ENCODE measurements at regions not wholly inside any gene's neighbourhood (a gene's known extent, or its start where the extent isn't known, plus 50 kb on each side); places are given as distances from the start of the nearest gene placed in this dataset.
"Not testable (repeated sequence)": the region's sequence is repeated elsewhere in the genome, so short reads cannot be mapped to it uniquely, and the experiment has no call there.

DNA sequence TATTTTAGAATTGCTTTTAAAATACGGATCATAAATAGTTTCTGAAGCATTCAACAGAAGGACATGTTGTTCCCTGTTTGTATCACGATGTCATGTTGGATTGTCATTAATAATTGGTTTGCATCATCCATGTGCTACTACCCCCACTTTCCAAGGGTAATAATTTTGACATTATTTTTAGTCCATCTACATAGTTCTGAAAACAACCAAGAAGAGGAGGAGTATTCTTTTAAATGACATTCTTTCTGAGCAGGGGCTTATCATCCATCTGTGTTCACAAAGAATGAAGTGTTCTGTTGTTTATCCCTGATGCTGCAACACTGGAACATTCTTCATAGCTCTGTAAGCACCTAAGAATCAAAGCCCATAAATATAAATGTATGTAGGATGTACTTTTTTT is 151.0 kb upstream of the CITED2 start:
- no peak for DNase-seq

DNA sequence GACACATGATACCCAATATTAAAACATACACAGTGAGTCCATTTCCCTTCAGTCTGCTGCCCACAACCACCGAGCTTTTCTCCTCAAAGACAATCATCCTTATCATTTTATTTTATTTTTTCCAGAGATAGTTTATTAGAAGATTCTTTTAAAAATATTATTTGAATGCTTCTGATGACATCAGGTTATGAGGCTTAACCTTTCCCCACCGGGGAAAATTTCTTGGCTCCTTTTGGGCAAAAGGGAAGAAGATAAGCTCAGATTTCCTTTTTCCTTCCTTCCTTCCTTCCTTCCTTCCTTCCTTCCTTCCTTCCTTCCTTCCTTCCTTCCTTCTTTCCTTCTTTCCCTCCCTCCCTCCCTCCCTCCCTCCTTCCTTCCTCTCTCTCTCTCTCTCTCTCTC is 149.5 kb upstream of the CITED2 start:
- no peak for DNase-seq

DNA sequence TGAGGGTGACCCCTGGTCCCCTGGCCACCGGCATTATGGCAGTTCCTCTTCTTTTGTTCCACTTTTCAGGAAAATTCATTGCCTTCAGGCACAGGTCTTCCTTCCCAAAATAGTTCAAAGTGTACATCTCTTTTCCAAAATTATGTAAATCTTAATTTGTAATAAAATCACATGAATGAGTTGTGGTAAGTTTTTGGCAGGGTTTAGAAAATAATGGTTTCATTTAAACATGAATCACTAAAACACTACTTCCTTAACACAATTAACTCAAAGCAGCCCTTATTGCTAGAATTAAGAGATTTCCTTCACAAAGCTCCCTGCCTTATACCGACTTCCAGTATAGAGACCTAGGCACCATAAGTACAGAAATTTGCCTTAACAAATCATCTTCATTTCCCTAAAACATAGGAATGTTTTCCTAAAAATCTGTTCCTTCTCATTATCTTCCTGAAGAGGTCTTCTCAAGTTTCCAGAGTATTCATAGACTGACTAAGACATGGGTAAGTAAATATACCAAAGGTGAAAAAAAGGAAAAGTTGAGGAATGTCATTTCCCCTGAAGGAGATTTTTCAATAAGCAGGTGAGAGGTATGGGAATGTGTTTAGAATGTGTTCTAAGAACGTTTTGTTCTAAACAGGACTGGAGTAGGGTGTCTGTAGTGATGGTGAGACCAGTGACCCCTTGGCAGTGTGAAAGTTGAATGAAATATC is 148.2 kb upstream of the CITED2 start:
- no peak for DNase-seq

DNA sequence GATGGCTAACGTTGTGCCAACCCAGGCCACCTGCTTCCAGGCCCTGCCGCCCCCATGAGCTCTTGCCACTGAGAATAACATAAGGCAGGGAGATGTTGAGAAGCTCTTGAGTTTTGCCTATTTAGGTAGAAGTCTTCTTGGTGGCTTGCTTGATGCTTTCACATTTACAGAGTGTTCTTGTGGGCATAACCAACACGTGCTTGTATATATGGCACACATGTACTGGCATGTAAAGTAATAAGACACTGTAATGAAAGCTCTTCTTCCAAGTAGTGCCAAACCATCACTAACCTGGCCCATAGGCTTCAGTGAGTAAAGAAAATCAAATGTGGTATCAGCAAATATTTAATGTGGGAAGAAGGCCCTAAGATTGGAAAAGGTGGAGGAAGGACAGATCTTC is 146.9 kb upstream of the CITED2 start:
- DNase-seq, result no peak

DNA sequence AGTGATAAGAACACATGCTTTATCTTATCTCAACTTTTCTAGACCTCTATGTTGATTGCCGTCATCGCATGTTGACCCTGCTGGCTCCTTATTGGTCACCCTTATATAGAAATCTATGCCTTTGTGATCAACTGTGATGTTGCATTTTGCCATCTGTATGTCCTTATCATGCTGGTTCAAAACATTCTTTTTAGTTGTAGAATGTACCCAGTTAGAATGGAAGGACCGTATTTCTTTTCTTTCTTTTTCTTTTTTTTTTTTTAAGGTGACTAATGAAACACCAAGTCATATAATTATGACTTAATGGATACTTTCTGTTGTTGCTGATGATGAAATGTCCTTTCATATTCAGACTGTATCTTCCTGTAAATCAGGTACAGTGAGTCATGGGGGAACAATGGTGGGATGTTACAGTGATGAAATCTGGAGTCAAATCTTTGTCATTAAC is 145.9 kb upstream of the CITED2 start:
- DNase-seq, result no peak

DNA sequence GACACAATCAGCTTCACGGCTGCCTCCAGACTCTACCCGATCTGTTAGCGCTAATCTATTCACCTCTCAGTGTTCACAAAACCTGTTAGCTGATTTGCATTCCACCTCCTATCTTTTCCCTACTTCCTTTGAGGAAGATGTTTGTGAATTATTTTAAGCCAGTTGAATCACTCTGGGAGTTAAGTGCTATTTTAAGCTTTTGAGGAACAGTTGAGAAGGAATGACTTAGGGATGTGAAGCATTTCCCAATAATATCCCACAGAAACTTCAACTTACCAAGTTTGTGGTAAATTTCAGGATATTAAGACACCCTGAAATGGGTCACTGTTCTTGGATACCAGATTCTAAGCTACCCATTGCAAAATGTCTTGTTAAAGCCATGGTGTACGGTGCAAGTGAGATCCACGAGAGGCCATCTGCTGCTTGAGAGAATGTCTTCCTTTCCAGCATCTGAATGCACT is 145.2 kb upstream of the CITED2 start:
- DNase-seq, result no peak

DNA sequence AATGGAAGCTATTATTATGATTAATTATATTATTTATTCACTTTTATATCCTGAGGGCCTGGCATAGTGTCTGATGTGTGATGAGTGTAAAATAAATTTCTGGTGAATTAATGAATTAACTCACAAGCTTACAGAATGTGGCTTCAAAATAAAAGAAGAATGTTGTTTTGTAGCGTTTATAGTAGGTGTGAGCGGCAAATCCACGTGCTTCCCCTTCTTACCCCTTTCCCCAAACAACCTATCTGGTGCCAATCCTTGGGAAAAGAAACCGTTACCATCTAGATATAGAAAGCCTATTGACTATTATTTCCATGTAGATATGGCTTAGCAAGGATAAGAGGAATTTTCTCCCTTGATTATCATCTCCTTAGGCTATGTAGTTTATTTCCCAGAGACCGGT is 144.6 kb upstream of the CITED2 start:
- DNase-seq, result no peak

DNA sequence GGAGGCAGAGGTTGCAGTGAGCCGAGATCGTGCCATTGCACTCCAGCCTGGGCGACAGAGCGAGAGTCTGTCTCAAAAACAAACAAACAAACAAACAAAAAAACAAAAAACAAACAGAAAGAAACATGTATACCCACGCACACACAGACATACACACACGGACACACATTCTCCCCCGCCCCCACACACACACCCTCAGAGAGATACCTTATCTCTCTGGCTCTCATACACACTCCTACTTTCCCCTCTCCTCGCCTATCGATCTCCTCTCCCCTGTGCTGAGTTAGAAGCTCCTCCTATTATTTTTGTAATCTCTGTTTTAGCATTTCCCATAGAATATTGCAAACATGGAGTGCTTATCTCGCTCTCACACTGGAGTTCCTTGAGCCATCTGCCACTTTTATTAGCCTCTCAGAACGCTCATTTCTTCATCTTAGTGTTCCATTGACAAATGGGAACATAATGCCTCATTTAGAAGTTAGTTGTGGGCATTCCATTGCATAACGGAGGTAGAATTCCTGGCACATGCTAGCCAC is 144.2 kb upstream of the CITED2 start:
- no peak for DNase-seq

DNA sequence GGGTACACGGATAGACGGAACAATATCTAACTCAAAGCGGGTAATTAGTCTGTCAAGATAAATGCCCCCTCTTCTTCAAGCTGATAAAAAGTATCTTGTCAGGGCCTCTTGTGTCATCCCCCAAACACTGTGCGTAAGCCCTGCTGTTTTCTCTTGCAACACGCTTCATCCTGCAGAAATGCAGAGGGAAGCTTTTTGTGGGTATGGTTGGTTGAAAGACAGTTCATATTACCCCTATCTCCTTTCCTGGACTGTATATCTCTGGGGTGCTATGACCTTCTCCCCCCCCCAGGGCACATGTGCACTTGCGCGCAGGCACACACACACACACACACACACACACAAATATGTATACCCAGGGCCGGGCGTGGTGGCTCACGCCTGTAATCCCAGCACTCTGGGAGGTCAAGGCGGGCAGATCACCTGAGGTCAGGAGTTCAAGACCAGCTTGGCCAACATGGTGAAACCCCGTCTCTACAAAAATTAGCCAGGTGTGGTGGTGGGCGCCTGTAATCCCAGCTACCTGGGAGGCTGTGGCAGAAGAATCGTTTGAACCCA is 143.6 kb upstream of the CITED2 start:
- not testable (repeated sequence) for DNase-seq

DNA sequence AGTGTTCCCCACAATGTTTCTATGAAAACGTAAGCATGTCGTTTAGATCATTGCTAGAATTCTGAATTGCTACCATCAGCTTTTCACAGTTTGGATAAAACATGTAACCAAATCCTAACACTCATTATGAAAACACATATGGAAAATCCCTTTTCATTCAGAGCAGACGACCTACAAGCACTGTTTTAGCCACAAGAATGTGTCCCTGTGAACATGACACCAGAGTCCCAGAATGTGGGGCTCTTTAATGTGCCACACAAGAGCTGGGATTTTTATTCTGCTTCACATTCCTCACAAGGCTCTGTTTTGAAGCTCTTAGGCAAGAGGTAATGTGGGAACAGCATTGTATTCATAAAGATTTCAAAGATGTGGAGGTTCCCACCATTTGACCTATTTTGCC is 141.1 kb upstream of the CITED2 start:
- no peak for DNase-seq

DNA sequence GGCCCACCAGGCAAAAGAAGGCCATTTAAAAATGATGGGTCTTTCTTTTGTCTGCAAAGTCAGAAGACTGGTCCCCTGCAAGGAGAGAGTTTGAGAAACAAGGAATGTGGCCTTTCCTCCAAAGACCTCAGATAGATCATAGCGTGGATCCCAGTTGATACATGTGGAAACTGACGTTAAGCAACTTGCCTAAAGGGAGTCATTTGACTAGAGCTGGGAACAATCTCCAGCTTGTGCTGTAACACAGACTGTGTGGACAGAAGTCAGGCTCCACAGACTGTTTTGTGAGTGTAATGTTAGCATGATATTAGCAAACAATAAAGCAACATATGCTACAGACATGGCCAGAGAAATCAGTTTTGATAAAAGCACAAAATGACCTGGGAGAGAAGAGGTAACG is 140.4 kb upstream of the CITED2 start:
- no peak for DNase-seq

DNA sequence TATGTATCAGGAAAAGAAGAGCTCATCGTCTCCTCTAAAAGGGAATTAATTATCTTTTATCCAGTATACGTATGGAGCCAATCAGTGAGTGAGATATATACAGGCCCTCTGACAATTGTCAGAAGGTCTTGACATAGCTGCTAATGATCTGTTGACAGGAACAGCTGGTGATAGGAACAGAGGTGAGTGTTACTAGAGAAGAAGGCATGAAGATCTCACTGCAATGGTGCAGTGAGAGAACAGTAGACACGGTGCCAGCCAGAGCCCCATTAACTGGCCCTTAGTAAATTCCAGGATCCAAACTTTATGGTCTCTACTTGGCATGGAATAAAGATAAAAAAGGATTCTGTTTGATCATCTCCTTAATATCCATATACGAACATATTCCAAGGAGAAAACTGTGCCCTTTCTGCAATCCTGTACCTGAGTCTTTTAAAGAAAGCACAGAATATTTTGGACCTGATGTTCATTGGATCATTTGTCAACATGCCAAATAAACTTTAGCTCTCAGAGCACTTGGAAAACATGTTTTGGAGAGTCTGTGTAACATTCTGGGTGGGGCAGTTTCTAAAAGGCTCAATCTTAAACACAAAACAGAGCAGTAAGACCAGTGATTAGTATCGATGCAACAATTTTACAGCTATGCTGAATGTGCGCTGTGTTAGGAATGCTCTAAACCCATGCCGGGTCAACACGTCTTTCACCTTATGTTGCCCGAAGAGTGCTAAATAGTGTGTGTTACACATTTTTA is 135.8 kb upstream of the CITED2 start:
- no peak for DNase-seq

DNA sequence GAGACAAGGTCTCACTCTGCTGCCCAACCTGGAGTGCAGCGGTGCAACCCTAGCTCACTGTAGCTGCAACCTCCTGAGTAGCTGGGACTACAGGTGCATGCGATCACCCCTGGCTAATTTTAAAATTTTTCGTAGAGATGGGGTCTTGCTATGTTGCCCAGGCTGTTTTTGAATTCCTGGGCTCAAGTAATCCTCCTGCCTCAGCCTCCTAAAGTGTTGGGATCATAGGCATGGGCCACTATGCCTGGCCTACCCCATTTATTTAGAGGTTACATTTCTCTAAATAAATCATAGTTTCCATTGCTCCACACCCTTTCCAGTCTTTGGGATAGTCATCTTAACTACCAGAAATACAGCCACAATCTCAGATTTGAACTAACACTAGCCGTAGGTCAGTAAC is 134.7 kb upstream of the CITED2 start:
- DNase-seq, result no peak

DNA sequence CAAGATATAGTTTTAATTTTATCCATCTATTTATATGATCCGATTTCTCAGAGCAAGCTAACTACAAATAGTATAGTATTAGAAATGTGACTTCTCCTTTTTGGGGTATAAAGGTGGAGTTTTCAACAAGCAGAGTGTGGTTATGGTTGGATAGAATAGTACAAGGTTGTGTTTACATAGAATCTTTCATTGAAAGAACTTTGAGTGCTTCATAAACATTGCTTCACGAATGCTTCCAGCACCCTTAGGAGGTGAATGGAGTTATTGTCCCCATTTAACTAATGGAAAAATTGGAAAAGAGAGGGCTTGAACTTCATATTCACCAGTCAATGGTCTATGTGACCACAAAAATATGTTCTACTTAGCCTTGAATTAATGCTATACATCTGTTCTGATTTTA is 134.1 kb upstream of the CITED2 start:
- no peak for DNase-seq

DNA sequence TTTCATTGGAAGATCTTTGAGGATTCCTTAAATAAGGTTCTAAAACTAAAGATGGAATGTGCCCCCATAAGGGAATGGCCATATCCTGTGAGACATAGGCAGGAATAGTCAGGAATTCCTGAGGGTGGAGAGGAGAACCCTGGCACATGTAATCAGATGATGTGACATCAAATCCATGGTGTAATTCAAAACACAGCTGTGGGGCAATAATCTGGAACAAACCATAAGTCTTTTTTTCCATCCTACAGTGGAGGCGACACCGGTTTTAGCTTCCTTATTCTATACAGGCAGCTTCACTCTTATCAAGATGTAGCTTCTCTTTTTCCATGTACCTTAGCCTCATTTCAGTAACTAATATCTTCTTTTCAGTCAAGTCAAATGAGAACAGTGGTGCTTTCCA is 133.6 kb upstream of the CITED2 start:
- DNase-seq, result no peak

DNA sequence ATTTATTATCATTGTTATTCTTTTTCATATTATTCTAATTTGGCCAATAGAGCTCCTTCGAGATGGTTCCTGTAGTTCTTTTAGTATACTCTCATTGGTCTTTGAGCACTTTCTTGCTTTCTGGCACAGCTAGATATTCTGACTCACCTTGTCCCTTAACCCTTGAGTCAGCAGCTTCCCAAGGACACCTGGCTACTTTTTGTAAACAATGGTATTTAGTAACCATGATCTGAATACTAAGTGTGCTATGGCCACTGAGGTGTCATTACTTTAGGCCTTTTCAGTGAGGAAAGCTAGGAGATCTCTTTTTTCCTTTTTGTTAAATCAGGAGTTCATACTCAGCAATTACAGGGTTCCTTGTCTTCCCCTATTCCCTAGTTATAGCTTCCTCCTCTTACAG is 126.5 kb upstream of the CITED2 start:
- no peak for DNase-seq

DNA sequence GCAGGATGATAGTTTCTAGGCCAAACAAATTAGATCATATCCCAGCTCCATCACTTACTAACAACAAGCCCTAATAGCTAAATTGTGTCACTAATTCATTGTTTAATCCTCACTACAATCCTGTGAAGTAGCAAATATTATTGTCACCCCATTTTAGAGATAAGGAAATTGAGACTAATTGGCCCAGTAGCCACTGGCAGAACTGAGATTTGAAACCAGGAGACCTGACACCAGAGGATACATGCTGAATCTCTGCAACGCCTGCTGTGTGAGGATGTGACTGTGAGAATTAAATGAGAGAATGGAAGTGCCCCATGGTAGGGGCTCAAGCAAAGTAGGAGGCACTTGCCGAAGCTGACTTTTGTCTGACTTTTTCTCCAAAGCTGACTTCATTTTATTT is 124.3 kb upstream of the CITED2 start:
- DNase-seq, result no peak

DNA sequence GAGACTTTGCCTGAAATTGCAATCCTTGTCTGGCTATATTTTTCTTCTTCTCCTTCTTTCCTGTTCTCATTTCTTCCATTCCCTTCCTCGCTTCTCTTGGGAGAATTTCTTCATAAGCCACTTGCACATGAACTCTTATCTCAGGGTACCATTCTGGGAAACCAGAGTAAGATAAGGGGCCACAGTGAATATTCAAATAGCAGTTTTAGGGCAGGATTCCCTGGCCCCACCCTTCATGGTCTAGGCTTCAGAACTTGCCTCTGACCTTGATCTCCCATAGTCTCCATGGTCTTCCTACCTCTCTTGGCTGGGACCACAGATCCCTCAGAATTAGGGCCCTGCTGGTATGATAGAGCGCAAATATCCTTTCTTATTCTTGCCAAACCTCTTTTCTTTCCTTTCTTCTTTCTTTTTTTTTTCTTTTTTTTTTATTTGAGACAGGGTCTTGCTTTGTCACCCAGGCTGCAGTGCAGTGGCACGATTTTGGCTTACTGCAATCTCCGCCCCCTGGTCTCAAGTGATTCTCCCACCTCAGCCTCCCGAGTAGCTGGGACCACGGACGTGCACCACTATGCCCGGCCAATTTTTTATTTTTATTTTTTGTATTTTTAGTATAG is 123.0 kb upstream of the CITED2 start:
- DNase-seq, result no peak

DNA sequence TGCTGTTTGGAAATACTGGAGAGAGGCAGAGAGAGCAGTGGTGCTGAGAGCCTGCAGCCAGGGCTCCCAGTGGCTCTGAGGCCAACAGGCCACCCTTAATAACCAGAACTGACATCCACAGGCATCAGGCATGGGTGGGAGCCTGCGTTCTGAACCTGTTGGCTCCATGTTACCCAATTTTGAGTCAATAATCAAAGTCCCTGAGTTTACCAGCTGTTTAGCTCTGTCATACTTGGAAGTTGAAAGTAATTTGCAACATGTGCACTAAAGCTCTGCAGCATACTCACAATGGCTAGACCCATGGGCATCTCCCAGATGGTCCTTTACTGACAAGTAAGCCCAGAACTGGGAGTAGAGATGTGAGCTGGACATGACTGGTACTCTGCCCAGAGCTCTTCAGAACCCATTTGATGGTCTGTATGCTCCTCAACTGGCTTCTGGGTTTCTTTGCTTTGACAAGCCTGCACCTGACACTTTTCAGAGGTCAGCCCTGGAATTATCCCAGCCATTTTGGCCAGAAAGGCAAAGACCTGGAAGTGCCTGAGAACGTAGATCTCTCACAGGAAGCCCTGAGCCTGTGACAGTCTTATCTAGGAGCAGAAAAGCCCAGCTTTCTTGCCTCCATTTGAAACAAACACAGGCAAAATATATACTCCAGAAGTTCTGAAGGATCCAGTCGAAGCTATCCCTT is 122.4 kb upstream of the CITED2 start:
- no peak for DNase-seq

DNA sequence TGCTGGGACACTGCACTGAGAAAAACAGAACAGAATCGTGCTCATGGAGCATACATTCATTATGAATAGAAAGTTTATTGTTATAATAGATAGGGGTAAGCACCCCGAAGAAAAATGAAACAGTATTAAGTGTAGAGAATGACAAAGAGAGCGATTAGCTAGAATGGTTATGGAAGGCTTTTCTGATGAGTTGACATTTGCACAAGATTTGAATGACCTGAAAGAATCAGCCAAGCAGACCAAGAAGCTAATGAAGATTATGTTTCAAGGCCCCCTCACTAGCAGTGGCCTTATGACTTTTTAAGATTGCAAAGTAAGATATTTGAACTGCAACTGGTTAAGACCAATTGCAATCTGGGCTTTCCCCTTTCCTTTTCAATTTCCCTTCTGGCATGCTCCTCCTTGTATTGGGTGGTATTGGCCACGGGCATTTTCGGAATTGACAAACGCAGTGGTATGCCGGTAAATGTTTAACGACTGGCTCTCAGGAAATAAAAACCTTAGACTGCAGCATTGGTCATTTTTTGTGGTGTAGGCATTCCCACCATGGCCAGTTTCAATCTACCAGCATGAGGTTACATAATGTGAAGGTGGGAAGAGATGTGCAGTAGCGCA is 120.0 kb upstream of the CITED2 start:
- no peak for DNase-seq

DNA sequence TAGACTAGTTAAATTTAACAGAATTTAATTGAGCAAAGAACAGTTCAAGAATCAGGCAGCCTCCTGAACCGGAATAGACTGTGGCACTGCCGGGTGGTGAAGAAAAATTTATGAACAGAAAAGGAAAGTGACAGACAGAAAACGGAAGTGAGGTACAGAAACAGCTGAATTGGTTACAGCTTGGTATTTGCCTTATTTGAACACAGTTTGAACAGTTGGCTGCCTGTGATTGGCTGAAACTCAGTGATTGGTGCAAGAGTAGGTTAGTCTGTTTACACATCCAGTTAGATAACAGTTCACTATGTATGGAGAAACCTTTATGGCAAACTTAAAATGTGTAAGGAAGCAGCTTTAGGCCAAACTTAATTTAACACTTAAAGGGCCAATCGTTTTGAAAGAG is 116.0 kb upstream of the CITED2 start:
- no peak for DNase-seq

DNA sequence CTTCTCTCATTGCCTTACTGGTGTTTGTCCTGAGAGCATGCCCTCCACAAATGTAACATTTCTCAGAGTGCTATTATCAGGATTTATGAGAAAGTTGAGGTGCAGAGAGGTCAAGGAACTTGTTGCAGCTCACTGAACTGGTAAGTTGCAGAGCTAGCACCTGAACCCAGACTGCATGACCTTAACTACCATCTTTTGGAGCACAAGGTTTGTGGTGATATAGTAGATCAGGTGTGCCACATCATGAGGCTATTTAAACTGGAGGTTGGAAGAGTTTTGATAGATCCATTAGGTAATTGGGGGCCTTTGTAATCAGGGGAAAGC is 112.0 kb upstream of the CITED2 start:
- no peak for DNase-seq
